ENCODE measurements at regions not wholly inside any gene's neighbourhood (a gene's known extent, or its start where the extent isn't known, plus 50 kb on each side); places are given as distances from the start of the nearest gene placed in this dataset.
A peak's percentile ranks its signal among the peaks of the same experiment; 100 is the strongest.
"Not testable (repeated sequence)": the region's sequence is repeated elsewhere in the genome, so short reads cannot be mapped to it uniquely, and the experiment has no call there.

DNA sequence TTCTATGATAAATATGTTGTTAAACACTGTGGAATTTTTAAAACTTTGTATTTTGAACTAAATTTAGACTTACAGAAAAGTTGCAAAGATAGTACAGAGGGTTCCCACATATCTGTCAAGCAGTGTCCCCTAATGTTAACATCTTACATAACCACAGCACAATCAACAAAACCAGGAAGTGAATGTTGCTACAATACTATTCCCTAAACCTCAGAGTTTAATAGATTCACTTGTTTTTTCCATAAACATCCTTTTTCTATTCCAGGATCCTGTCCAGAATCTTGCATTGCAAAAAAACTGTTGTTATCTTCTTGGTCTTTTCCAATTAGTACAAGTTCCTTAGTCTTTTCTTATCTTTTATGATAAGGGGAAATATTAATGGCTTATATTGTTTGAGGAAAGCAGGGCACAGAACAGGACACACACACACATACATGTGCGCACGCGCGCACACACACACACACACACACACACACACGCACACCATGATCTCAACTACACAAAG is 251.1 kb upstream of the TRIB2 start:
- H3K4me3 ChIP-seq (replicated peaks in 1 of 2; ENCODE audit: low read depth in 2 of 2, low read length in 2 of 2), result no peak overlapping the region
- no peak for TF ChIP-seq CTCF (IDR thresholded peaks at IDR 0.05; ENCODE audit: low read depth, low read length)
- peak; percentile 60 to 86 for DNase-seq (ENCODE audit: low read depth in 2 of 2)

- no peak for TF ChIP-seq CTCF (IDR thresholded peaks at IDR 0.05; ENCODE audit: low read depth, low read length)
- no peak for DNase-seq (ENCODE audit: low read depth in 2 of 2)
- no peak overlapping the region for H3K4me3 ChIP-seq (replicated peaks in 1 of 2; ENCODE audit: low read depth in 2 of 2, low read length in 2 of 2)
Observed at GRCh38 chr2:12467303-12467702, 249.4 kb upstream of the TRIB2 start.

DNA sequence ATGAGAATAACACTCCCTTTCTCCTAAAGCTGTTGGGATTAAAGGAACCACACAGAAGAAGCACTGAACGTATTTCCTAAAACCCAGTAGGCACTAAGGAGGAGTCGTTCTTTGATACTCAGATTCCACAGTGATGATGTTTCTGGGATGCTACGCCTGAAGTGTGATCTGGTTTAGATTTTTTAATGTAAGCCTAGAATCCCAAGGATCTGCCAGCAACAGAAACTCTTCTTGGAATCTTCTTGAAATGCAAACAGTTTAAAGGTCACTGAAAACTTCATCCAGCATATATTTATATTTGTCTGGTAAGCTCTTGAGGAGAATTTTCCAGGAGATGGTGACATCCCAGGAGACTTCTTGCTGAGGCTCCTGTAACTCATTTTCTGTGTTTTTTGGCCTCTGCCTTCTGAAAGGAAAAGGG is 247.6 kb upstream of the TRIB2 start:
- no peak overlapping the region for H3K4me3 ChIP-seq (replicated peaks in 1 of 2; ENCODE audit: low read depth in 2 of 2, low read length in 2 of 2)
- peak in 1 of 2 donors; percentile 49 for DNase-seq (ENCODE audit: low read depth in 2 of 2)
- no peak for TF ChIP-seq CTCF (IDR thresholded peaks at IDR 0.05; ENCODE audit: low read depth, low read length)

GRCh38 chr2:12472265-12472664 is 244.5 kb upstream of the TRIB2 start:
- not testable (repeated sequence) for H3K4me3 ChIP-seq (replicated peaks in 1 of 2; ENCODE audit: low read depth in 2 of 2, low read length in 2 of 2); DNase-seq (ENCODE audit: low read depth in 2 of 2)

DNA sequence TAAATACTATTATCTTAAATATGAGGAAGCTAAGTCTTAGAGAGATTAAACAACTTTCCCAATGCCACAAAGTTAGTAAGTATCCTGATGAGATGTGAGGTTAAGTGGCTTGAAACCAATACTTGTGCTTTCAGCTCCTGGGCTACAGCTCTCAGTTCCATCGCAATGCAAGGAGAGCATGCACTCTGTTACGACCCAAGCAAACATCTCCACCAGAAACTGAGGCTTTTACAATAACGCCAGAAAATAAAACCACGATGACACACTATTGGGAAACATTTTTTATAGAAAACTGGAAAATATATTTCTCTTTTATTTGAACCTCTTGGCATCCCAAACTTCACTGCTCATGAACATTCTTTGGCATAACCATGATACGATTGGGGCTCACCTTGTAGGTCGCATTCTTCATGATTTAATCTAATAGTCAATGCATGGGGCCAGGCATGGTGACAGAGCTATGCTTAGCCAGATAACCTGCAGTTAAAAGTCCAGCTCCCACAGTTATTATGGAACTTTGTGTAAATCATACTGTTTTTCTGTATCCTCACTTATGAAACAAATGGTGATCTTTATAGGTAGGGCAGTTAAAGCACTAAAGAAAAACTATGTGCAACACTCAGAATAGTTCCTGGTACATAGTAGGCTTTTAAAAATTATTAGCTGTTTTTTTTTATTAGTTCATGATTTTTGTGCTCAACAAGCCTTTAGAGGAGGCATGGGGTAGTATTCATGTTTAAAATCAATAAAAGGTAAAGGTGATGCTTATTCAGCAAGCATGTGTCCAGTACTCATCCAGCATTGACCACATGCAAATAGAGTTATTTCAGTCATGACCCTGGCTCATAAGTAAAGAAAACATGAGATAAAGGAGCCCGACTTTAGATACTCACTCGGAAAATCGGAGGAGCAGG is 238.3 kb upstream of the TRIB2 start:
- TF ChIP-seq CTCF (IDR thresholded peaks at IDR 0.05; ENCODE audit: low read depth, low read length), result no peak
- H3K4me3 ChIP-seq (replicated peaks in 1 of 2; ENCODE audit: low read depth in 2 of 2, low read length in 2 of 2), result no peak overlapping the region
- no peak for DNase-seq (ENCODE audit: low read depth in 2 of 2)

- H3K4me3 ChIP-seq (replicated peaks in 1 of 2; ENCODE audit: low read depth in 2 of 2, low read length in 2 of 2), result no peak overlapping the region
- DNase-seq (ENCODE audit: low read depth in 2 of 2), result peak in 1 of 2 donors; percentile 61
- TF ChIP-seq CTCF (IDR thresholded peaks at IDR 0.05; ENCODE audit: low read depth, low read length), result no peak
Observed at GRCh38 chr2:12479065-12479601, 237.6 kb upstream of the TRIB2 start.

GRCh38 chr2:12484536-12485115 is 232.1 kb upstream of the TRIB2 start:
- H3K4me3 ChIP-seq (replicated peaks in 1 of 2; ENCODE audit: low read depth in 2 of 2, low read length in 2 of 2), result no peak overlapping the region
- no peak for TF ChIP-seq CTCF (IDR thresholded peaks at IDR 0.05; ENCODE audit: low read depth, low read length)
- no peak for DNase-seq (ENCODE audit: low read depth in 2 of 2)

All from cardiac fibroblast (primary cell).